Loucy (cell line): ENCODE measurements at regions not wholly inside any gene's neighbourhood (a gene's known extent, or its start where the extent isn't known, plus 50 kb on each side); places are given as distances from the start of the nearest gene placed in this dataset.

ENCODE experiments used
- H2AFZ ChIP-seq: fragments of 200-600 bp; sonication (generic); 2 replicates; pipeline ENCODE4 v1.6.0; 2016; ENCODE audit warnings: antibody characterized with exemption, mild to moderate bottlenecking, low read length, moderate library complexity
- H3F3A ChIP-seq: fragments of 200-600 bp; 2 replicates; pipeline ENCODE4 v1.6.0; 2016; ENCODE audit warnings: antibody characterized with exemption, low read depth, mild to moderate bottlenecking
- H3K27me3 ChIP-seq: fragments of 200-600 bp; sonication (generic); 2 replicates; pipeline ENCODE4 v1.6.1; 2014; ENCODE audit warnings: low read length, mild to moderate bottlenecking; ENCODE audit not compliant: insufficient read depth, poor library complexity, severe bottlenecking
- H3K36me3 ChIP-seq: fragments of 200-600 bp; sonication (generic); 2 replicates; pipeline ENCODE4 v1.6.1; 2016; ENCODE audit warnings: low read length; ENCODE audit not compliant: insufficient read depth
- H3K4me1 ChIP-seq: fragments of 200-600 bp; sonication (generic); 2 replicates; pipeline ENCODE4 v1.5.1; 2014; ENCODE audit warnings: low read length, mild to moderate bottlenecking; ENCODE audit not compliant: insufficient read depth, poor library complexity, severe bottlenecking
- H3K4me2 ChIP-seq: fragments of 200-600 bp; sonication (generic); 2 replicates; pipeline ENCODE4 v1.6.0; 2014; ENCODE audit warnings: antibody characterized with exemption, low read length, low read depth, mild to moderate bottlenecking; ENCODE audit not compliant: poor library complexity, severe bottlenecking
- H3K4me3 ChIP-seq: fragments of 200-600 bp; sonication (generic); 2 replicates; pipeline ENCODE4 v1.5.1; 2014; ENCODE audit warnings: low read length, mild to moderate bottlenecking, mixed read lengths; ENCODE audit not compliant: poor library complexity, severe bottlenecking
- H3K79me2 ChIP-seq: fragments of 200-600 bp; sonication (generic); 2 replicates; pipeline ENCODE4 v1.6.1; 2014; ENCODE audit warnings: low read length; ENCODE audit not compliant: insufficient read depth
- H3K9ac ChIP-seq: fragments of 200-600 bp; sonication (generic); 2 replicates; pipeline ENCODE4 v1.6.0; 2014; ENCODE audit warnings: mild to moderate bottlenecking, low read depth, low read length, moderate library complexity; ENCODE audit not compliant: poor library complexity, severe bottlenecking
- H3K9me2 ChIP-seq: fragments of 200-600 bp; sonication (generic); replicated peaks from 2 replicates; pipeline ENCODE4 v1.6.1; 2016; ENCODE audit warnings: low read depth, low read length, mixed read lengths
- H3K9me3 ChIP-seq: fragments of 200-600 bp; sonication (generic); 2 replicates; pipeline ENCODE4 v1.6.1; 2014; ENCODE audit warnings: mild to moderate bottlenecking, antibody characterized with exemption, low read length, low read depth; ENCODE audit not compliant: insufficient read depth
- H4K20me1 ChIP-seq: fragments of 200-600 bp; sonication (generic); 2 replicates; pipeline ENCODE4 v1.6.0; 2014; ENCODE audit warnings: antibody characterized with exemption, low read length, mild to moderate bottlenecking; ENCODE audit not compliant: insufficient read depth, poor library complexity, severe bottlenecking
- CTCF ChIP-seq: fragments of 200-600 bp; sonication (generic); conservative IDR thresholded peaks from 2 replicates; pipeline ENCODE4 v1.5.1; 2014; ENCODE audit warnings: mild to moderate bottlenecking, antibody characterized with exemption, low read length
- EZH2phosphoT487 ChIP-seq: fragments of 200-600 bp; IDR thresholded peaks from 2 replicates; pipeline ENCODE4 v1.6.1; 2018; ENCODE audit warnings: antibody characterized with exemption, mild to moderate bottlenecking, moderate library complexity, borderline replicate concordance

DNA sequence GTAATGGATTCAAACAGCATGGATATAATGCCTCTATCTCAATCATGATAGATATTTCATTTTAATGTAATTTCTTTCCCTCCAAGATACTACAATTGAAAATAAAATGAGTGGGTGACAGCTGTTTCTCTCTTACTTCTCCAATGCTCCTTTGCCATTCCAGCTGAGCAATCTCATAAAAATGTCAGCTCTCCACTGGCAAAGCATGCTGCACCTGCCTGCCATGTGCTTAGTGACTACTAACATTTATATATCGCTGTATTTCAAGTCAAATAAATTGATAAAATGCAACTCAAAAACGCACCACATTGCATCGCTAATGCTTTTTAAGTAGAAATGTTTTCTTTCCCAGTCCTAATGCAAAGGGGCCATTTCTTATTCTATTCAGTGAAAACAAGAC lies 1093.9 kb downstream of the CBLN2 start:
- Histone ChIP-seq H3K79me2 (no peaks in the 10 kb centered on the region), H4K20me1 (no peaks in the 10 kb centered on the region), H3K27me3 (no peaks in the 10 kb centered on the region), H3K4me3 (no peak overlapping the region), H3K36me3 (no peaks in the 10 kb centered on the region), H2AFZ (no peak overlapping the region), H3F3A (no peaks in the 10 kb centered on the region), H3K4me2 (no peak overlapping the region), H3K9ac (no peak overlapping the region), H3K4me1 (no peaks in the 10 kb centered on the region), H3K9me2 (no peaks in the 10 kb centered on the region), H3K9me3 (0 out of 2 replicates have a peak, but pooled peaks cover 2% of the 10 kb centered on the region)
- no peak for TF ChIP-seq CTCF
- TF ChIP-seq EZH2phosphoT487 = no peak

GRCh38 chr18:71443706-71444480 lies 1100.2 kb downstream of the CBLN2 start:
- TF ChIP-seq EZH2phosphoT487 (no peak), CTCF (no peak)
- Histone ChIP-seq H3K4me1 (no peaks in the 10 kb centered on the region), H3K27me3 (no peaks in the 10 kb centered on the region), H4K20me1 (no peaks in the 10 kb centered on the region), H2AFZ (no peak overlapping the region), H3K4me2 (no peak overlapping the region), H3K9me3 (0 out of 2 replicates have a peak, but pooled peaks cover 2% of the 10 kb centered on the region), H3K9ac (no peak overlapping the region), H3K4me3 (no peak overlapping the region), H3K36me3 (no peaks in the 10 kb centered on the region), H3F3A (no peaks in the 10 kb centered on the region), H3K79me2 (no peaks in the 10 kb centered on the region), H3K9me2 (no peaks in the 10 kb centered on the region)

DNA sequence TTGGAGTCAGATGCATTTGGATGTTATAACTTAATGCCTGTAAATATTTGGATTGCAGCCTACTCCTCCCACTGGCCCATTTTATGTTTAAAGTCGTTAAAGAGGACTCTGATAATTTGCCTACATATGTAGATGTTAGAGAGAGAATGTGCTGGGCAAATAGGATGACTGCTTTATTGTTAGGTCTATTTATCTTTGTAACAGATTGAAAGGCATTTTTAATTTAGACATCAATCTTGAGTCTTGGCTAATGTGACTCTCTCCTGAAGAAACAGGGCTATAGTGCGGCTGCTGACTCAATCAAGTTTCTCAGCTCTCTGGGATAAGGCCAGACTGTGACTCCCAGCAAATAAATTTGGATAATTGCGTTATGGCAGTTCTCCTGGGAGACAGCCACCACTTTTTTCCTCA lies 1101.4 kb downstream of the CBLN2 start:
- Histone ChIP-seq H3K4me1 (no peaks in the 10 kb centered on the region), H3K9me2 (no peaks in the 10 kb centered on the region), H3K27me3 (no peaks in the 10 kb centered on the region), H3K79me2 (no peaks in the 10 kb centered on the region), H3K4me2 (no peak overlapping the region), H2AFZ (no peak overlapping the region), H3K4me3 (no peak overlapping the region), H3K9me3 (0 out of 2 replicates have a peak, but pooled peaks cover 2% of the 10 kb centered on the region), H3K9ac (no peak overlapping the region), H3K36me3 (no peaks in the 10 kb centered on the region), H4K20me1 (no peaks in the 10 kb centered on the region), H3F3A (no peaks in the 10 kb centered on the region)
- no peak for TF ChIP-seq CTCF
